Inflammatory macrophage treated with lipopolysaccharide for 1 hour (primary cell): ENCODE measurements at regions not wholly inside any gene's neighbourhood (a gene's known extent, or its start where the extent isn't known, plus 50 kb on each side); places are given as distances from the start of the nearest gene placed in this dataset.

Experiments
- DNase-seq, 2 donors: peaks; one replicate each; pipeline ENCODE4 v3.0.0-alpha.2; 2020 to 2022

- DNase-seq = no peak
These were observed 129.8 kb upstream of the ZMIZ1 start for GRCh38 chr10:78938695-78939672.

GRCh38 chr10:78942091-78942501, 126.7 kb upstream of the ZMIZ1 start:
- no peak for DNase-seq

- DNase-seq = no peak
These were observed 123.9 kb upstream of the ZMIZ1 start for GRCh38 chr10:78944723-78945312.

- DNase-seq = no peak
These were observed 122.9 kb upstream of the ZMIZ1 start for GRCh38 chr10:78945838-78946237.

- DNase-seq = no peak
These were observed 121.5 kb upstream of the ZMIZ1 start for GRCh38 chr10:78947226-78947625.

- no peak for DNase-seq
These were observed 121.0 kb upstream of the ZMIZ1 start for GRCh38 chr10:78947733-78948132.

GRCh38 chr10:78948621-78949030, 120.1 kb upstream of the ZMIZ1 start:
- DNase-seq = no peak

- no peak for DNase-seq
These were observed 117.8 kb upstream of the ZMIZ1 start for GRCh38 chr10:78950656-78951587.

- no peak for DNase-seq
These were observed 116.7 kb upstream of the ZMIZ1 start for GRCh38 chr10:78952030-78952429.

GRCh38 chr10:78952686-78953085, 116.1 kb upstream of the ZMIZ1 start:
- DNase-seq = no peak

- no peak for DNase-seq
These were observed 115.5 kb upstream of the ZMIZ1 start for GRCh38 chr10:78953113-78953798.

GRCh38 chr10:78953799-78954297, 114.9 kb upstream of the ZMIZ1 start:
- DNase-seq = no peak

- DNase-seq = no peak
These were observed 114.1 kb upstream of the ZMIZ1 start for GRCh38 chr10:78954689-78955088.

GRCh38 chr10:78955206-78955605, 113.6 kb upstream of the ZMIZ1 start:
- no peak for DNase-seq

- DNase-seq = no peak
These were observed 112.4 kb upstream of the ZMIZ1 start for GRCh38 chr10:78956391-78956790.

GRCh38 chr10:78957471-78958039, 111.2 kb upstream of the ZMIZ1 start:
- no peak for DNase-seq

- no peak for DNase-seq
These were observed 109.4 kb upstream of the ZMIZ1 start for GRCh38 chr10:78959217-78959923.

- no peak for DNase-seq
These were observed 108.9 kb upstream of the ZMIZ1 start for GRCh38 chr10:78959924-78960285.

GRCh38 chr10:78960316-78960800, 108.4 kb upstream of the ZMIZ1 start:
- DNase-seq = peak; percentile 76 to 77

- no peak for DNase-seq
These were observed 107.0 kb upstream of the ZMIZ1 start for GRCh38 chr10:78961760-78962159.
